Keratinocyte (primary cell): ENCODE measurements at regions not wholly inside any gene's neighbourhood (a gene's known extent, or its start where the extent isn't known, plus 50 kb on each side); places are given as distances from the start of the nearest gene placed in this dataset.

Experiments
- CTCF ChIP-seq, 3 experiments: IDR thresholded peaks in 1 of 3; conservative IDR thresholded peaks in 1 of 3; optimal IDR thresholded peaks in 1 of 3; 2 replicates in 2 of 3; 3 replicates in 1 of 3; pipeline versions ENCODE3 to v1.5.1; 2011; ENCODE audit warnings: low read length in 3 of 3, mild to moderate bottlenecking in 3 of 3, moderate library complexity in 2 of 3, control low read depth in 1 of 3, inconsistent platforms in 1 of 3; ENCODE audit not compliant: insufficient read depth in 2 of 3; ENCODE audit errors: extremely low read depth in 1 of 3
- EZH2 ChIP-seq: IDR thresholded peaks from one replicate; pipeline ENCODE4 v1.6.1; 2012; ENCODE audit warnings: inconsistent platforms, mild to moderate bottlenecking, low read length, moderate library complexity

- TF ChIP-seq CTCF (optimal IDR thresholded peaks at IDR 0.05 in 1 of 3, IDR thresholded peaks at IDR 0.05 in 1 of 3, conservative IDR thresholded peaks at IDR 0.05 in 1 of 3; ENCODE audit: extremely low read depth in 1 of 3, insufficient read depth in 2 of 3, low read length in 3 of 3) (no peak), EZH2 (no peak)
These were observed 713.7 kb upstream of the SEMA6D start for GRCh38 chr15:47003568-47003967.
